ENCODE measurements at regions not wholly inside any gene's neighbourhood (a gene's known extent, or its start where the extent isn't known, plus 50 kb on each side); places are given as distances from the start of the nearest gene placed in this dataset.
"Not testable (repeated sequence)": the region's sequence is repeated elsewhere in the genome, so short reads cannot be mapped to it uniquely, and the experiment has no call there.

DNA sequence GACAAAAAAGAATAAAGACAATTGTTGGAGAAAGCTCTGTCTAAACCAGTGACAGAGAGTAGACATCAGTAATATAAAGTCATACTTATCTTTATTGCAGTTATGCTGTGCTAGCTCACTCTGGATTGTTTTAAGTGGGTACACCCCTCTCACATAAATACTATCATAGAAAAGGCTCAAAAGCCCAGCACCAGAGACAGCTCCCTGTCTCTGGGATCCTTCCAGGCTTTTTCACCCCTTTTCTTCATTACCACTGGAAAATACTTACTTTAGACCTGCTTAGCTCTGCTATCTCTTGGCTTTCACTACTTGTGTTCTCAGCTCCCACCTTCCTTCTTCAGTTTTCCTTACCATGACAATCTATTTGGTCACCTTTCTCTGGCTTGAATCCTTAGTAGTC lies 259.1 kb upstream of the MINDY3 start:
- DNase-seq: no peak

DNA sequence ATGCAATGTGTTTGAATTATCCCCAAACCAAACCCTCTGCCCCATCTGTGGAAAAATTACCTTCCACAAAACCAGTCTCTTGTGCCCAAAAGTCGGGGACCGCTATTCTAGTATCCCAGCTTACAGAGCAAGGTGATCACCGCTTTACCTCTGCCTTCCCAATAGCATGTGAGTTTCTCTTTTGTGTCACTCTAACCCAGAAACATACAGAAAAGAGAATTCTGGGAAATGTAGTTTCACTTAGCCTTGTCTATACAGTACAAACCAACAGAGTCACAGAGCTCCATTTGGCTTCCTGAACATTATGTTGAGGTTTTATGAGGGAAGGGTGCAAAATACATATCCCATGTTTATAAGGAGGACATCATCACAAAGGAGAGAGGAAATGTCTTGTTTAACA lies 260.3 kb upstream of the MINDY3 start:
- DNase-seq: no peak

DNA sequence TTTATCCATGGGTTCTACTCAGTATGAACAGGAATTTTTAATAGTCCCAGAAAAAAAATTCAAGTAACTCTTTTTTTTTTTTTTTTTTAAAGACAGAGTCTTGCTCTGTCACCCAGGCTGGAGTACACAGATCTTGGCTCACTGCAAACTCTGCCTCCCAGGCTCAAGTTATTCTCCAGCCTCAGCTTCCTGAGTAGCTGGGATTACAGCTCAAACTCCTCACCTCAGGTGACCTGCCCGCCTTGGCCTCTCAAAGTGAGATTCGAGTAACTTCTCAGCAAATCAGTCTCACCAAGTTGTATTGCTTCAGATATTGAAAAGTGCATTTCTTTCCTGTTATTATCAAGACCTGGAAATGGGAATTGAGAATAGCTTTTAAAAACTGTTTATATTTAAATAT lies 281.2 kb upstream of the MINDY3 start:
- DNase-seq: no peak

DNA sequence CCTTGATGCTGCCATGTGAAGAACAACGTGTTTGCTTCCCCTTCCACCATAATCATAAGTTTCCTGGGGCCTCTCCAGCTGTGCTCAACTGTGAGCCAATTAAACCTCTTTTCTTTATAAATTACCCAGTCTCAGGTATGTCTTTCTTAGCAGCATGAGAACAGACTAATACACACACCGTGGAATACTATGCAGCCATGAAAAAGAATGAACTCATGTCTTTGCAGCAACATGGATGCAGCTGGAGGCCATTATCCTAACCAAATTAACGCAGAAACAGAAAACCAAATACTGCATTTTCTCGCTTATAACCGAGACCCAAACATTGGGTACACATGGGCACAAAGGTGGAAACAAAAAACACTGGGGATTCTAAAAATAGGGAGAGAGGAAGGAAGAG lies 286.7 kb upstream of the MINDY3 start:
- no peak for DNase-seq

GRCh38 chr10:16155834-16156233 lies 281.0 kb upstream of the PTER start:
- DNase-seq: no peak

- DNase-seq: no peak
Measured at GRCh38 chr10:16156681-16157080, 280.1 kb upstream of the PTER start.

- not testable (repeated sequence) for DNase-seq
Measured at GRCh38 chr10:16165067-16165466, 271.7 kb upstream of the PTER start.

GRCh38 chr10:16182144-16182543 lies 254.7 kb upstream of the PTER start:
- peak; percentile 18 for DNase-seq

GRCh38 chr10:16182688-16183087 lies 254.1 kb upstream of the PTER start:
- no peak for DNase-seq

GRCh38 chr10:16184096-16184597 lies 252.7 kb upstream of the PTER start:
- no peak for DNase-seq

DNA sequence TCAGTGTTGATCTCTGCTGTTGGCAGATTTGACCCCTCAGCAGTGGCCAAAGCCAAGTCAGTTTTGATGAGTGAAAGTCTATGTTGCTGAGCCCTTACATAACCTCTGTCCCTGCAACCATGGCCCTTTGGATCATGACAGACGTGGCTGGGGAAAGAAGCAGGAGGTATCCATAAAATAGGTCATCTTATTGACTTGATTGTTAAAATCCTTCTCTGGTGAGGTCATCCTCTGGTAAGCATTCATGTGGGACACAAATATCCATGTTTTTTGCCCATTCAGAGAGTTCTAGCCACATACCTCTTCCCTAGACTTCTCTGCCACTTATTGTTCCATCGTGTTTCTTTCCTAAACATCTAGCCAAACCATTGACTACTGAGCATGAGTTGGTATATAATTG lies 251.9 kb upstream of the PTER start:
- DNase-seq: no peak

GRCh38 chr10:16186564-16186963 lies 250.2 kb upstream of the PTER start:
- DNase-seq: no peak

- DNase-seq: no peak
Measured at GRCh38 chr10:16187161-16187560, 249.6 kb upstream of the PTER start.

DNA sequence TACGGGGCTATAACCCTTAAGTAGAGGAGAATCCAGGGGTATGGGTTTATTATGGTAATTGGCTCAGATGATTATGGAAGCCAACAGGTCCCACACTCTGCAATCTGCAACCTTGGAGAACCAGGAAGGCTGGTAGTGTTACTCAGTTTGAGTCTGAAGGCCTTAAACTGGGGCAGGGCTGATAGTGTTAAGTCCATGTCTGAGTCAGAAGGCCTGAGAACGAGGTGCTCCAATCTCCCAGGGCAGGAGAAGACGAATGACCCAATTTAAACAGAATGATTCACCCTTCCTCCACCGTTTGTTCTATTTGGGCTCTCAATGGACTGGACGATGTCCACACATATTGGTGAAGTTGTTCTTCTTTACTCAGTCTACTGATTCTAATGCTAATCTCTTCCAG lies 244.5 kb upstream of the PTER start:
- no peak for DNase-seq

DNA sequence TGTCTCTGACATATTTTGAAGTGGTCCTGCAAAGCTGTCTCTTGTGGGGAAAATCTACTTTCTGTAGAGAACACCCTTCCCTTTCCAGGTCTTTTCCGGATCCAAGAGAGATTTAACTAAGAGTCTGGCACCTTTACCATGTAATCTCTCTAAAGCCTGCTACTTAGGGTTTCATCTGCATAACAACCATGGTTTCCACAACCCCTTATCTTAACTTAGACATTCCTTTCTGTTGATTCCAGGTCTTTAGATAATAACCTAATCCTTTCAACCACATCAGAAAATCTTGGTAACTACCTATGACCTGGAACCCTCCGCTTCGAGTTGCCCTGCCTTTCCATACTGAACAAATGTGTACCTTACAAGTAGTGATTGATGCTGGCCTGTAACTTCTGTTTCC lies 243.6 kb upstream of the PTER start:
- no peak for DNase-seq

DNA sequence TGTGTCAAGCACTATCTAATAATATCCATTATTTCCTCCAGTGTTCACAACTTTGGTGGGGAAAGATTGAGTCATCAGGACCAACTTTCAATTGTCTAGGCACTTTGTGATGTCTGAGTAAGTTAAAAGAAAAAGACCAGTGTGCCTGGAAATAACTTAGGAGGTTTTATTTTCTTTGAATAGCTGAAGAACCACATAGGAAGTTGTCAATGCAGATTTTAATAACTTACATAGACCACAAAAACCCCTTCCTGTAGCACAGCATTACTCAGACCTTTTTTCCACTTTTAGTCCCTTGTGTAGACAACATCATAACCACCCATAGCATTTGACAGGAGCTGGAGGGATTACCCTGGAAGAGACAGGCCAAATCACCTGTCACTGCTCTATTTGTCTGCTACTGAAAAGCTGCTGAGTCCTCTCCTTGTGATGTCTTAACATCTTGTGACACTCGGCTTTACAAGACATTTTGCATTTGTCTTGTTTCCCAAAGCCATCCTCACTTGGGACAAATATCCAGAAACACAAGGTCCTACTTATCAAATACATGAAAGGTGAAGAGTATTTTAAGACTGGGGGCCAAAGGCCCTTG lies 241.5 kb upstream of the PTER start:
- DNase-seq: no peak

DNA sequence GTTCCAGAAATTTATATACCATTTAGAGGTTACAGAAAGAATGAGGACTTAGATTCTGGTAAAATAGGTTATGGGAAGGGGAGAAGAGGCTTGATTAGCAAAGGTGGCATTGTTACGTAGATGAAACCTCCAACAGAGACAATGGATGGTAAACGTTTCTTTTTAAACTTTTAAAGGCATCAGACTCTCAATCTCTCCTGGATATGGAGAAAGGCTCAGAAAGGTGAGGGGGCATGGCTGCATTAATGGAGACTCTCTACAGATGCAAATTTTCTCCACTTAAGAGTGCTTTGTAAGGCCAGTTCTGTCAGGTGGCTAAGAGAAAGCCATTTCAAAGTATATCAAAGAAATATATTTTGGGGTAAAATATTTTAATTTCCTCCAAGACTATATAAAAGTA lies 240.9 kb upstream of the PTER start:
- DNase-seq: no peak

GRCh38 chr10:16199216-16199615 lies 237.6 kb upstream of the PTER start:
- no peak for DNase-seq

GRCh38 chr10:16223618-16224017 lies 213.2 kb upstream of the PTER start:
- not testable (repeated sequence) for DNase-seq

GRCh38 chr10:16227674-16228073 lies 209.1 kb upstream of the PTER start:
- DNase-seq: no peak

DNA sequence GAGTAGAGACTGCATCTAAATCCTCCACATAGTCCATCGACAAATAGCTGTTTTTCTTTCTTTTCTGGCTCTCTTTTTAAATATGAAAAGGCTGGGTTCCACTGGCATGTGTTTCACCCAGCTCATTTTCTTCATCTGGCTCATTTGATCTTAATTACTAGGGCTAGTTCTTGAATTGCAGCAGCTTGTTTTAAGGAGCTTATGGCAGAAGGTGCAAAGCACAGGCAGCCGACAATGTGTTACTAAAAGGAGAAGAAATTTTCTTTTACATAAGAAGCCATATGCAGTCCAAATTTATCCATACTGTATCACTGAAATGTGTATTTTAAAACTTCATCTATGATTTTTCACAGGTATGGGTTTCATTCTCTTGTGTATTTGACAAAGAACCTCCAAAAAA lies 205.6 kb upstream of the PTER start:
- DNase-seq: no peak

GRCh38 chr10:16231734-16232435 lies 204.9 kb upstream of the PTER start:
- DNase-seq: no peak

DNA sequence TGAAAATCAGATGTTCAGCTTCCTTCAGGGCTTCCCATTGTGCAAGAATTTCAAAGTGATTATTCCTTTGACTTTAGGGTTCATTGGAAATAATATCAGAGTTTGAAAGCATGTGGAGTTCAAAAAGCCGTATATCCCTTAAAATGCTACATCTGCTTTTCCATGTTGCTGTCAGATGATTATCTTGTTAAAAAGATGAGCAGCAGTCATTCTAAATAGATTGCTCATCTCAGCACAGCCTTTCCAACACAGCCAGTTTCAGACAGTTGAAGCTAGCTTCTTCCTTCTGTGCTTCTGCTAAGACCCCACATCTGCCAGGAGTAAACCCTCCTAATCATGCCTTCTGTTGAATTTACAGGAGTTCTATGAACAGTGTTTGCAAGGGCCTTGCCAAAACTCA lies 204.4 kb upstream of the PTER start:
- no peak for DNase-seq

- no peak for DNase-seq
Measured at GRCh38 chr10:16234916-16235315, 201.9 kb upstream of the PTER start.

DNA sequence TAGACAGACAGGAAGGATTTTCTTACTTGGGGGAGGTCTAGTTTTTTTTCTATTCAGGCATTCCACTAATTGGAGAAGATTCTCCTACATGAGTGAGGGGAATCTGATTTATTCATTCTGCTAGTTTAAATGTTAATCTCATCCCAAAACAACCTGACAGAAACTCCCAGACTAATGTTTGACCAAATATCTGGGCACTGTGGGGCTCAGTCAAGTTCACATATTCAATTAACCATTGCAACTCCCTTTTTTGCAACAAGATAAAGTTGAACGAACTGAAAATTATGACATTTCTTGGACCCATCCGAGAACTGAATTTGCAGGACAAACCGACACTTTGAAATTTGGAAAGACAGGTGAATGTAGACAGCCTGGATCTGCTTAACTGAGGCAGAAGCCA lies 194.4 kb upstream of the PTER start:
- DNase-seq: no peak
